Endothelial cell of umbilical vein (primary cell): ENCODE measurements at regions not wholly inside any gene's neighbourhood (a gene's known extent, or its start where the extent isn't known, plus 50 kb on each side); places are given as distances from the start of the nearest gene placed in this dataset.

Source experiments
- BruUV-seq: library from RNA; stranded (reverse); fragments of 400-500 nt; replicated peaks from 2 replicates; lab custom pipeline; 2021; lab: Mats Ljungman, UMichigan
- CTCF ChIA-PET: fragments of 300-600, 350-600 bp; sonication (Branson Sonifier 250); formaldehyde crosslinking; loops from one replicate; lab custom pipeline; 2021; ENCODE audit warnings: antibody characterized with exemption, inconsistent platforms; lab: Charles Lee
- POLR2A ChIA-PET: fragments of 300-600, 350-600 bp; sonication (Branson Sonifier 250); formaldehyde crosslinking; loops from one replicate; lab custom pipeline; 2021; ENCODE audit warnings: antibody characterized with exemption, inconsistent platforms; lab: Charles Lee
- DNase-seq: peaks from one replicate; pipeline ENCODE4 v3.0.0-alpha.2; 2011; ENCODE audit warnings: low read depth, low spot score
- FAIRE-seq: peaks from 2 replicates; lab custom pipeline; 2011; peaks lifted over from hg19 to GRCh38; lab: Jason Lieb, UNC
- H2AFZ ChIP-seq: 2 replicates; pipeline ENCODE4 v1.6.0; 2012; ENCODE audit warnings: low read depth, low read length, control low read depth, inconsistent platforms
- H3K27ac ChIP-seq: 2 replicates; pipeline ENCODE4 v1.5.1; 2011; ENCODE audit warnings: low read depth, mild to moderate bottlenecking, control low read depth, low read length, moderate library complexity; ENCODE audit not compliant: insufficient read depth
- H3K27me3 ChIP-seq, 2 experiments: 2 replicates each; pipeline versions ENCODE4 v1.6.0 to v1.6.1; 2011; ENCODE audit warnings: low read length in 2 of 2, mixed read lengths in 1 of 2; ENCODE audit not compliant: control insufficient read depth in 2 of 2, insufficient read depth in 2 of 2
- H3K36me3 ChIP-seq, 2 experiments: 2 replicates in 1 of 2; 3 replicates in 1 of 2; pipeline ENCODE4 v1.5.1; 2011; ENCODE audit warnings: low read length in 2 of 2, mild to moderate bottlenecking in 1 of 2, moderate library complexity in 1 of 2; ENCODE audit not compliant: control insufficient read depth in 2 of 2, insufficient read depth in 2 of 2; ENCODE audit errors: extremely low read depth in 1 of 2
- H3K4me1 ChIP-seq: 3 replicates; pipeline ENCODE4 v1.5.1; 2011; ENCODE audit warnings: mild to moderate bottlenecking, low read length; ENCODE audit not compliant: control insufficient read depth, insufficient read depth; ENCODE audit errors: extremely low read depth
- H3K4me2 ChIP-seq: 2 replicates; pipeline ENCODE4 v1.6.1; 2011; ENCODE audit warnings: low read length, control low read depth, mixed read lengths; ENCODE audit not compliant: insufficient read depth
- H3K4me3 ChIP-seq, 3 experiments: fragments of 200-600 bp in 1 of 3; sonication (generic), shearing (Covaris generic) in 1 of 3; replicated peaks in 1 of 3; 2 replicates each; pipeline ENCODE4 v1.5.1; 2011 to 2016; ENCODE audit warnings: control low read depth in 3 of 3, low read length in 3 of 3, mild to moderate bottlenecking in 2 of 3, inconsistent platforms in 1 of 3, low read depth in 1 of 3, moderate library complexity in 1 of 3; ENCODE audit not compliant: insufficient read depth in 1 of 3
- H3K79me2 ChIP-seq: 2 replicates; pipeline ENCODE4 v1.6.0; 2012; ENCODE audit warnings: low read length, inconsistent platforms; ENCODE audit not compliant: control insufficient read depth, insufficient read depth
- H3K9ac ChIP-seq: replicated peaks from 2 replicates; pipeline ENCODE3; 2011; ENCODE audit warnings: low read length, control low read depth; ENCODE audit not compliant: insufficient read depth; ENCODE audit errors: extremely low read depth
- H3K9me1 ChIP-seq: replicated peaks from 3 replicates; pipeline ENCODE4 v1.6.0; 2011; ENCODE audit warnings: mild to moderate bottlenecking, low read length; ENCODE audit not compliant: control insufficient read depth, insufficient read depth; ENCODE audit errors: extremely low read depth
- H3K9me3 ChIP-seq: replicated peaks from 2 replicates; pipeline ENCODE4 v1.5.1; 2012; ENCODE audit warnings: low read length, inconsistent platforms; ENCODE audit not compliant: control insufficient read depth, insufficient read depth
- H4K20me1 ChIP-seq: replicated peaks from 2 replicates; pipeline ENCODE3; 2011; ENCODE audit warnings: mild to moderate bottlenecking, low read length; ENCODE audit not compliant: control insufficient read depth, insufficient read depth; ENCODE audit errors: extremely low read depth
- FOS ChIP-seq: IDR thresholded peaks from 2 replicates; pipeline ENCODE4 v1.6.1; 2011; ENCODE audit warnings: mild to moderate bottlenecking, low read length, moderate library complexity, borderline replicate concordance; ENCODE audit not compliant: insufficient read depth
- JUN ChIP-seq: IDR thresholded peaks from 2 replicates; pipeline ENCODE4 v1.6.1; 2011; ENCODE audit warnings: borderline replicate concordance, low read depth; ENCODE audit not compliant: insufficient read length, insufficient read depth
- MYC ChIP-seq: IDR thresholded peaks from one replicate; pipeline ENCODE4 v1.6.1; 2011; ENCODE audit warnings: mild to moderate bottlenecking, low read depth, low read length
- POLR2A ChIP-seq: IDR thresholded peaks from 2 replicates; pipeline ENCODE4 v1.6.1; 2012; ENCODE audit warnings: low read depth, mild to moderate bottlenecking, control low read depth, low read length
- POLR2AphosphoS5 ChIP-seq: IDR thresholded peaks from 2 replicates; pipeline ENCODE4 v1.6.1; 2012; ENCODE audit warnings: low read depth, mild to moderate bottlenecking, control low read depth, low read length, moderate library complexity; ENCODE audit not compliant: insufficient read depth
- dilution Hi-C: fragments of 300-500 bp; cut with MboI; formaldehyde crosslinking; loops from one replicate; pipeline ENCODE4 v1.15.0; 2019; ENCODE audit warnings: low sequenced_read_pairs; ENCODE audit not compliant: extremely low pct_ligation_motif_present
- intact Hi-C: fragments of 100-400 bp; cut with micrococcal nuclease; formaldehyde crosslinking; loops from one replicate; pipeline ENCODE4 v1.10.0; 2022
- TF ChIP-seq, protein P1 (sequence below): IDR thresholded peaks from 2 replicates; pipeline ENCODE4 v1.6.1; 2011; ENCODE audit not compliant: insufficient read depth, insufficient read length
- TF ChIP-seq, protein P2 (sequence below), 2 donors: IDR thresholded peaks; 1 replicate in 1 of 2; 2 replicates in 1 of 2; pipeline ENCODE4 v1.5.1; 2011; ENCODE audit warnings: low read length in 2 of 2, mild to moderate bottlenecking in 2 of 2, moderate library complexity in 2 of 2, control low read depth in 1 of 2, inconsistent platforms in 1 of 2, low read depth in 1 of 2; ENCODE audit not compliant: insufficient read depth in 1 of 2; ENCODE audit errors: extremely low read depth in 1 of 2

DNA sequence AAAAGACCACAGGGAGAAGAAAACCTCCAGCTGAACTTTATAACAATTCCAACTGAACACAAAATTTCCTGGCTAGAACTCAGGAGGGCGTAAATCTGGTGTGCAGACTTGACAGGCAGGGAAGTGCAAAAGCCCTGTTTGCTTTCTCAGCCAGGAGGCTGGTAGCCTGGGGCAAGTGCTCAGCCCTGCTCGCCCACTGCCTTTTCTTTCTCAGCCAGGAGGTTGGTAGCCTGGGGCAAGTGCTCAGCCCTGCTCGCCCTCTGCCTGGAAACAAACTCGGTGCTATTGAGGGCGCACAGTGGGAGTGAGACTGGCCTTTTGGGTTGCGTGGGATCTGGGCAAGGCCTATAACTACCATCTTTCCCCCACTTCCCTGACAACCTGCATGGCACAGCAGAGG is 275.4 kb upstream of the MAOA start:
- ChIA-PET CTCF (no interaction called here), POLR2A (no interaction called here)
- dilution Hi-C loops (no loop called here), intact Hi-C loops (no loop called here)
- no peak overlapping the region for H2AFZ ChIP-seq
- FAIRE-seq = no peak
- H3K9ac ChIP-seq = no peak overlapping the region
- no peaks in the 10 kb centered on the region for H3K36me3 ChIP-seq
- H3K27ac ChIP-seq = no peak overlapping the region
- H4K20me1 ChIP-seq = no peaks in the 10 kb centered on the region
- no peaks in the 10 kb centered on the region for H3K79me2 ChIP-seq
- TF ChIP-seq, protein P1, sequence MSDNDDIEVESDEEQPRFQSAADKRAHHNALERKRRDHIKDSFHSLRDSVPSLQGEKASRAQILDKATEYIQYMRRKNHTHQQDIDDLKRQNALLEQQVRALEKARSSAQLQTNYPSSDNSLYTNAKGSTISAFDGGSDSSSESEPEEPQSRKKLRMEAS = no peak
- TF ChIP-seq POLR2AphosphoS5 (no peak), FOS (no peak)
- no peaks in the 10 kb centered on the region for H3K4me1 ChIP-seq
- DNase-seq = no peak
- no peak overlapping the region for H3K4me2 ChIP-seq
- no peaks in the 10 kb centered on the region for H3K9me1 ChIP-seq
- no peaks in the 10 kb centered on the region for H3K27me3 ChIP-seq
- no peaks in the 10 kb centered on the region for H3K9me3 ChIP-seq
- no TSS peak for BruUV-seq
- H3K4me3 ChIP-seq = no peak overlapping the region

DNA sequence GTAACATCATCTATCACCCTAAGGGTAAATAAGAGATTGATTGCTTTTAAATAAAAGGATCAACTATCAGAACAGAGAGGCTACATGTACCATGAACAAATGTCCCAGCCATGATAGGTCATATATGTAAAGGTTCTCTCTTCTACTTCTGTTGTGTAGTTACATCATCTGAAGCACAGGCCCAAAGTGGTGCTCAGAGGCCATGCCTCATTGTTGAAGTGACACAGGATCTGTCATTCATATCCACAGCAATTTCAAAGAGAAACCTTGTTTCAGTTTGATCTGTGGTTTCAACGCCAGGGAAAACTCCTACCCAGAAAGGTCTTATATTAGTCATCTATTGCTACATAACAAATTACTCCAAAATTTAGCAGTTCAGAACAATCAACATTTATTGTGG is 269.2 kb upstream of the MAOA start:
- Histone ChIP-seq H3K4me1 (no peaks in the 10 kb centered on the region), H3K27ac (no peak overlapping the region), H3K4me3 (no peak overlapping the region), H3K9ac (no peak overlapping the region), H2AFZ (no peak overlapping the region), H3K9me1 (no peaks in the 10 kb centered on the region), H3K36me3 (no peaks in the 10 kb centered on the region), H3K79me2 (no peaks in the 10 kb centered on the region), H3K9me3 (no peaks in the 10 kb centered on the region), H3K27me3 (no peaks in the 10 kb centered on the region), H3K4me2 (no peak overlapping the region), H4K20me1 (no peaks in the 10 kb centered on the region)
- dilution Hi-C loops (no loop called here), intact Hi-C loops (no loop called here)
- CTCF ChIA-PET = no interaction called here
- TF ChIP-seq, protein P1 = no peak
- no peak for TF ChIP-seq MYC
- TF ChIP-seq POLR2AphosphoS5 = no peak
- no peak for TF ChIP-seq POLR2A
- TF ChIP-seq, protein P2, sequence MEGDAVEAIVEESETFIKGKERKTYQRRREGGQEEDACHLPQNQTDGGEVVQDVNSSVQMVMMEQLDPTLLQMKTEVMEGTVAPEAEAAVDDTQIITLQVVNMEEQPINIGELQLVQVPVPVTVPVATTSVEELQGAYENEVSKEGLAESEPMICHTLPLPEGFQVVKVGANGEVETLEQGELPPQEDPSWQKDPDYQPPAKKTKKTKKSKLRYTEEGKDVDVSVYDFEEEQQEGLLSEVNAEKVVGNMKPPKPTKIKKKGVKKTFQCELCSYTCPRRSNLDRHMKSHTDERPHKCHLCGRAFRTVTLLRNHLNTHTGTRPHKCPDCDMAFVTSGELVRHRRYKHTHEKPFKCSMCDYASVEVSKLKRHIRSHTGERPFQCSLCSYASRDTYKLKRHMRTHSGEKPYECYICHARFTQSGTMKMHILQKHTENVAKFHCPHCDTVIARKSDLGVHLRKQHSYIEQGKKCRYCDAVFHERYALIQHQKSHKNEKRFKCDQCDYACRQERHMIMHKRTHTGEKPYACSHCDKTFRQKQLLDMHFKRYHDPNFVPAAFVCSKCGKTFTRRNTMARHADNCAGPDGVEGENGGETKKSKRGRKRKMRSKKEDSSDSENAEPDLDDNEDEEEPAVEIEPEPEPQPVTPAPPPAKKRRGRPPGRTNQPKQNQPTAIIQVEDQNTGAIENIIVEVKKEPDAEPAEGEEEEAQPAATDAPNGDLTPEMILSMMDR (IDR thresholded peaks at IDR 0.05; ENCODE audit: extremely low read depth in 1 of 2, insufficient read depth in 1 of 2, low read depth in 1 of 2, low read length in 2 of 2) = no peak
- no peak for TF ChIP-seq JUN
- POLR2A ChIA-PET = no interaction called here
- no peak for FAIRE-seq
- no peak for DNase-seq
- no TSS peak for BruUV-seq
